ENCODE measurements at regions not wholly inside any gene's neighbourhood (a gene's known extent, or its start where the extent isn't known, plus 50 kb on each side); places are given as distances from the start of the nearest gene placed in this dataset.

DNA sequence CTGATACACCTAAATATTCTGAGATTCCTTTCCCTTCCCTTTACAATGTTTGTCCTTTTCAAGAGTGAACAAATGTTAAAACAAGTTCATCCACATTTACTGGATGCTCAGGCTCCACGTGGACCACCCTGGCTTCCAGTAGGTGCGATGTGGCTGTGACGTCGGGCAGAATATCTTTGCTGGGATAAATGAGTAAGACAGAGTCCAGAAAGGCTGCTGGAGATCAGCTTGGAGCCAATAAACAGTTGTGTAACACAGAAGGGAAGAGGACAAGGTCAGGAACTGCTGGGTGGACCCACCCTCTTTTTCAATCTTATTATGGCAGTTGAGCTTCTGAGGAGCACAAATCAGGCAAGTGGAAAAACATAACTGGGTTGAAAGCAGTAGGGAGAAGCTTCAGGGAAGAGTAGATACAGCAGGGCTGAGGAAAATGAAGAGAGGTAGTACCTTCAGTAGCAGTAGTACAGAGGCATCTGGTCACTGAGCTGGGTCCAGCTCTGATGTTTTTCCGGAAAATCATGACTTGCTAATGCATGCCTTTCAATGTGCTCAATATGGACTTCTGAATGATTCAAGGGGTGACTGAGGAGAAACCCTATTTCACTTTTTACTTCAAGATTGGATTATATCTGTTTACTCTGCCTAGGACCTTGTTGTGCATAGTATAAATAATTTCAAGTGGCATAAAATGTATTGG lies 171.8 kb upstream of the MAD2L1 start:
- Histone ChIP-seq H3K4me1 (ENCODE audit: insufficient read depth, low read length) (no peaks in the 10 kb centered on the region), H3K27ac (ENCODE audit: low read depth, low read length) (no peak overlapping the region), H3K27me3 (ENCODE audit: insufficient read depth, low read length) (no peaks in the 10 kb centered on the region), H3K36me3 (ENCODE audit: insufficient read depth, low read length) (no peaks in the 10 kb centered on the region), H3K4me3 (ENCODE audit: low read length) (no peak overlapping the region), H3K9ac (ENCODE audit: low read depth, low read length) (no peak overlapping the region), H3K9me3 (ENCODE audit: insufficient read depth, low read depth, low read length) (no peaks in the 10 kb centered on the region)
- WGBS = 89% methylated on average over 5 of the region's 5 CpGs

DNA sequence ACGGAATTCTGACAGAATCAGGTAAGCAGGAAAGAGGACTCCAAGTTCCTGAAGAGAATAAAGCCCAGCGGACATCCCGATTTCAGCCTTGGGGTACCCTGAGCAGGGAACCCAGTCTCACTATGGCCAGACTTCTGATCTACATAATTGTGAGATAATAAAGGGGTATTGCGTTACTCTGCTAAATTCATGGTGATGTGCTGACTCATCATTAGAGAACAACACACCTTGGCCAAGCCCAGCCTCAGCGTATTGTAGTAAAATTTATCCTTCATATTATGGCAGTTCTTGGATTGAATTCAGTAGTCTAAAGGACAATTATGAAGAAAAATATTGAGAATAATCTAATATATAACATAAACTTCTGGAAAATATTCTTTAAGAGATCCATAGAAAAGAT lies 170.2 kb upstream of the MAD2L1 start:
- Histone ChIP-seq H3K27ac (ENCODE audit: low read depth, low read length) (no peak overlapping the region), H3K4me3 (ENCODE audit: low read length) (no peak overlapping the region), H3K36me3 (ENCODE audit: insufficient read depth, low read length) (no peaks in the 10 kb centered on the region), H3K4me1 (ENCODE audit: insufficient read depth, low read length) (no peaks in the 10 kb centered on the region), H3K27me3 (ENCODE audit: insufficient read depth, low read length) (no peaks in the 10 kb centered on the region), H3K9me3 (ENCODE audit: insufficient read depth, low read depth, low read length) (no peaks in the 10 kb centered on the region), H3K9ac (ENCODE audit: low read depth, low read length) (no peak overlapping the region)
- 95% methylated on average over 4 of the region's 5 CpGs for WGBS

DNA sequence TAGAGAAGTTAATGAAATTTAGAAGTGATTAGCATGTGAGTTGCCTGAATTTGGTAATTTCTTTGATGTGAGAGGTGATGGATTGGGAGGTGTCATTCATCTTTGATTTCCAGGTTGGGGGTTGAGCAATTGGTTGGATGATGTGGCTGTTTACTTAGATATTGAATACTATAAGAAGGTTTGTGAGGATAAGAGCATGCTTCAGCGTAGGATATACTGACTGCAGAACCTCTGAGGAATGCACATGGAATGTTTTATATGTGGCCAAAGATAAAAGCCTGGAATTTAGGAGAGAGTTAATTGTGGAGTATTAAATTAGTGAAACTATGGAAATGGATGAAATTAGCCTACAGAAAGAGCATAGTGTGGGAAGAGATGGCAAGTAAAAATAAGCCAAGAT lies 165.4 kb upstream of the MAD2L1 start:
- 48% methylated on average over 1 of the region's 1 CpG for WGBS

DNA sequence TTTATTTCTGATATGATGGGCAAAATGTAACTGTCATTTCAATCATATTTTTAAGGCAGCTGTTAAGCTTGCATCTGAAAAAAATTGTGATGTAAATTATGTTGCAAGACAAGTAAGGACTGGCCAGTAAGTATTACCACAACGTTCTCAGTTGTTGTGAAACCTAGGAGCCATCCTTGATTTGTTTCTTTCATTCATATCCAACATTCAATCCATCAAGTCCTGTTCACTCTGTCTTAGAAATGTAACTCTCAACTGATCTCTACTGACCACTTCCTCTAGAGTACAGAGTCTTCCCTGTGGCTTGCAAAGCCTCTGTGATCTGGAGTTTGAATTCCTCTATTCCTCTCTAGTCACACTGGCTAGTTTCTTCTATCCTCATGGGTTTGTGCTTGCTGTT lies 161.4 kb upstream of the MAD2L1 start:
- Histone ChIP-seq H3K9me3 (ENCODE audit: insufficient read depth, low read depth, low read length) (no peaks in the 10 kb centered on the region), H3K36me3 (ENCODE audit: insufficient read depth, low read length) (no peaks in the 10 kb centered on the region), H3K9ac (ENCODE audit: low read depth, low read length) (no peak overlapping the region), H3K27me3 (ENCODE audit: insufficient read depth, low read length) (no peaks in the 10 kb centered on the region), H3K27ac (ENCODE audit: low read depth, low read length) (no peak overlapping the region), H3K4me3 (ENCODE audit: low read length) (no peak overlapping the region), H3K4me1 (ENCODE audit: insufficient read depth, low read length) (no peaks in the 10 kb centered on the region)
- WGBS = 89% methylated on average over 1 of the region's 1 CpG

More for the DNA sequence above, 165.4 kb upstream of the MAD2L1 start:
- Histone ChIP-seq H3K4me3 (ENCODE audit: low read length) (no peak overlapping the region), H3K9me3 (ENCODE audit: insufficient read depth, low read depth, low read length) (no peaks in the 10 kb centered on the region), H3K36me3 (ENCODE audit: insufficient read depth, low read length) (no peaks in the 10 kb centered on the region), H3K9ac (ENCODE audit: low read depth, low read length) (no peak overlapping the region), H3K4me1 (ENCODE audit: insufficient read depth, low read length) (no peaks in the 10 kb centered on the region), H3K27me3 (ENCODE audit: insufficient read depth, low read length) (no peaks in the 10 kb centered on the region), H3K27ac (ENCODE audit: low read depth, low read length) (no peak overlapping the region)

GRCh38 chr4:120227554-120227953 lies 160.9 kb upstream of the MAD2L1 start:
- Histone ChIP-seq H3K4me1 (ENCODE audit: insufficient read depth, low read length) (no peaks in the 10 kb centered on the region), H3K9ac (ENCODE audit: low read depth, low read length) (no peak overlapping the region), H3K27me3 (ENCODE audit: insufficient read depth, low read length) (no peaks in the 10 kb centered on the region), H3K4me3 (ENCODE audit: low read length) (no peak overlapping the region), H3K27ac (ENCODE audit: low read depth, low read length) (no peak overlapping the region), H3K9me3 (ENCODE audit: insufficient read depth, low read depth, low read length) (no peaks in the 10 kb centered on the region), H3K36me3 (ENCODE audit: insufficient read depth, low read length) (no peaks in the 10 kb centered on the region)
- WGBS = no CpG with 5 or more reads among the region's 1 CpG

GRCh38 chr4:120225527-120225926 lies 158.9 kb upstream of the MAD2L1 start:
- no peak overlapping the region for H3K9ac ChIP-seq (ENCODE audit: low read depth, low read length)
- H3K4me3 ChIP-seq (ENCODE audit: low read length) = no peak overlapping the region
- WGBS = 85% methylated on average over 2 of the region's 2 CpGs
- H3K27ac ChIP-seq (ENCODE audit: low read depth, low read length) = no peak overlapping the region
- H3K4me1 ChIP-seq (ENCODE audit: insufficient read depth, low read length) = no peaks in the 10 kb centered on the region
- no peaks in the 10 kb centered on the region for H3K9me3 ChIP-seq (ENCODE audit: insufficient read depth, low read depth, low read length)
- H3K36me3 ChIP-seq (ENCODE audit: insufficient read depth, low read length) = no peaks in the 10 kb centered on the region
- no peaks in the 10 kb centered on the region for H3K27me3 ChIP-seq (ENCODE audit: insufficient read depth, low read length)

- Histone ChIP-seq H3K27ac (ENCODE audit: low read depth, low read length) (no peak overlapping the region), H3K9ac (ENCODE audit: low read depth, low read length) (no peak overlapping the region), H3K27me3 (ENCODE audit: insufficient read depth, low read length) (no peaks in the 10 kb centered on the region), H3K9me3 (ENCODE audit: insufficient read depth, low read depth, low read length) (no peaks in the 10 kb centered on the region), H3K4me3 (ENCODE audit: low read length) (no peak overlapping the region), H3K36me3 (ENCODE audit: insufficient read depth, low read length) (no peaks in the 10 kb centered on the region), H3K4me1 (ENCODE audit: insufficient read depth, low read length) (no peaks in the 10 kb centered on the region)
- WGBS = 89% methylated on average over 2 of the region's 2 CpGs
Observed at GRCh38 chr4:120218981-120219380, 152.3 kb upstream of the MAD2L1 start.

DNA sequence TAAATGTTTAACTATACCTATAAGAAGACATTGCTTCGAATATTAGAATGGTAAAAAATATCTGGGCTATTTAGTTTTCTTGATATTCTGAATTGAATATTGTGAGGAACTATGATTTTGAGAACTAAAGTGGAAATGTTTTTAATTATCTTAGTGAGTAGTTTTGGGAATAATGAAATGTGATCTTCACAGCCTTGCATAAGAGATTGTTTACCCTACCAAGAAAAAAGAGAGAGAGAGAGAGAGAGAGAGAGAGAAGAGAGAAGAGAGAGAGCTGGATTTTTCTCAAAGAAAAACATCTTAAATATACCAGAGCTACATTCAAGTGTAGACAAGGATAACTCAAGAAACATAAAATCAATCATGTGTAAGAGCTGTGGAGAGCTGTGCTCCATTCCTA lies 148.7 kb upstream of the MAD2L1 start:
- 86% methylated on average over 1 of the region's 1 CpG for WGBS
- H3K4me1 ChIP-seq (ENCODE audit: insufficient read depth, low read length) = no peaks in the 10 kb centered on the region

DNA sequence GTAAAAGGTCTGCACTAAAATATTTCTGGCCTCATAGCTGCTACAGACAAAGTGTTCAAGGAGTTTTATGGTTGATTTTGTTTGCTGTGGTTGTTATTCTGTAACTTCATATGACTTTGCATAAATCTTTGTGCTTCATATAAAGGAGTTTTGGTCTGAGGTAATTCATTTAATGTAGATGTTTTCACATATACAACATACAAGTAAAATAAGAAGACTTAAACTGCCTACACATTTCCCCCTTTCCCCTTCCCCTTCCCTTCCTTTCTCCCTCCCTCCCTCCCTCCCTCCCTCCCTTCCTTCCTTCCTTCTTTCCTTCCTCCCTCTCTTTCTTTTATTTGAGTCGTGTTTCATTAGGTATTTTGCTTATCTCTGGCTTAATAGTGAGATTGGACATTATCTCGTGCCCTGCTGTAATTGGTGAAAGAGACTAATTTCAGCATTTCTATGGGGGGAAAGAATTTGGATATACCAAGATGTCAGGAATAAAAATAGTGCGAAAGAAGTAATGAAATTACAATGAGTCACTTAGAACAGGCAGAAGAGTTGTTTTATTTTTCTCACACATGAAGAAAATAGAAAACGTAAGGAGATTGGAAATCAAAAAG lies 144.9 kb upstream of the MAD2L1 start:
- H3K9ac ChIP-seq (ENCODE audit: low read depth, low read length) = no peak overlapping the region
- H3K4me1 ChIP-seq (ENCODE audit: insufficient read depth, low read length) = no peaks in the 10 kb centered on the region
- 91% methylated on average over 4 of the region's 4 CpGs for WGBS
- 0 out of 2 replicates have a peak, but pooled peaks cover 2% of the 10 kb centered on the region for H3K9me3 ChIP-seq (ENCODE audit: insufficient read depth, low read depth, low read length)
- no peak overlapping the region for H3K27ac ChIP-seq (ENCODE audit: low read depth, low read length)
- H3K4me3 ChIP-seq (ENCODE audit: low read length) = no peak overlapping the region
- H3K36me3 ChIP-seq (ENCODE audit: insufficient read depth, low read length) = no peaks in the 10 kb centered on the region
- no peaks in the 10 kb centered on the region for H3K27me3 ChIP-seq (ENCODE audit: insufficient read depth, low read length)

More for the DNA sequence above, 148.7 kb upstream of the MAD2L1 start:
- no peak overlapping the region for H3K4me3 ChIP-seq (ENCODE audit: low read length)
- no peaks in the 10 kb centered on the region for H3K9me3 ChIP-seq (ENCODE audit: insufficient read depth, low read depth, low read length)
- H3K27me3 ChIP-seq (ENCODE audit: insufficient read depth, low read length) = no peaks in the 10 kb centered on the region
- no peak overlapping the region for H3K9ac ChIP-seq (ENCODE audit: low read depth, low read length)
- no peaks in the 10 kb centered on the region for H3K36me3 ChIP-seq (ENCODE audit: insufficient read depth, low read length)
- no peak overlapping the region for H3K27ac ChIP-seq (ENCODE audit: low read depth, low read length)

DNA sequence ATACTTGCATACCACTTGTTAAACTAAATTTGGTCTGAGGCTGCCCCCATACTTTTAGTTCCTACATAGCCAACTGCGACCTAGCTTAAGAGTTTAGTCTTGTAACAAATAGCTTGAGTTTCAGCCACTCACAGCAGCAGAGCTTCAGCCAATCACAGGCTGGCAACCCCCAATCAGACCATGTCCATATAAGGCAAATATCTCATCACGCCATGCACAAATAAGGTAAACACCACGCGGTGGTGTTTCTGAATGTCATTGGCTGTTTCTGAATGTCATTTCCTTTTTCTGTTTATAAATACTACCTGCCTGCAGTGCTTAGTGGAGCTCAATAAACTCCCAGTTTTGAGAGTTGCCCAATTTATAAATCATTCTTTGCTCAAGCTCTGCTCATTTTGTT lies 143.1 kb upstream of the MAD2L1 start:
- H3K36me3 ChIP-seq (ENCODE audit: insufficient read depth, low read length) = no peaks in the 10 kb centered on the region
- no peak overlapping the region for H3K9ac ChIP-seq (ENCODE audit: low read depth, low read length)
- 0 out of 2 replicates have a peak, but pooled peaks cover 2% of the 10 kb centered on the region for H3K9me3 ChIP-seq (ENCODE audit: insufficient read depth, low read depth, low read length)
- no peak overlapping the region for H3K27ac ChIP-seq (ENCODE audit: low read depth, low read length)
- no peak overlapping the region for H3K4me3 ChIP-seq (ENCODE audit: low read length)
- no peaks in the 10 kb centered on the region for H3K4me1 ChIP-seq (ENCODE audit: insufficient read depth, low read length)
- WGBS = 95% methylated on average over 4 of the region's 4 CpGs
- H3K27me3 ChIP-seq (ENCODE audit: insufficient read depth, low read length) = no peaks in the 10 kb centered on the region

- Histone ChIP-seq H3K4me1 (ENCODE audit: insufficient read depth, low read length) (peaks cover 8% of the 10 kb centered on the region), H3K4me3 (ENCODE audit: low read length) (no peak overlapping the region), H3K9ac (ENCODE audit: low read depth, low read length) (no peak overlapping the region), H3K27me3 (ENCODE audit: insufficient read depth, low read length) (no peaks in the 10 kb centered on the region), H3K9me3 (ENCODE audit: insufficient read depth, low read depth, low read length) (0 out of 2 replicates have a peak, but pooled peaks cover 4% of the 10 kb centered on the region), H3K36me3 (ENCODE audit: insufficient read depth, low read length) (no peaks in the 10 kb centered on the region), H3K27ac (ENCODE audit: low read depth, low read length) (no peak overlapping the region)
- WGBS = 90% methylated on average over 2 of the region's 3 CpGs
Observed at GRCh38 chr4:120207021-120207420, 140.4 kb upstream of the MAD2L1 start.

Measured in HUES64 (cell line).